HG02852 (cell line): ENCODE measurements at regions not wholly inside any gene's neighbourhood (a gene's known extent, or its start where the extent isn't known, plus 50 kb on each side); places are given as distances from the start of the nearest gene placed in this dataset.

Experiments used
- ATAC-seq: cut with Tn5 transposase; IDR thresholded peaks from one replicate; pipeline ENCODE4 v1.9.1; 2021; ENCODE audit warnings: mild to moderate bottlenecking, moderate library complexity; ENCODE audit not compliant: unreplicated experiment

- ATAC-seq = no peak
Observed at GRCh38 chr6:169937389-169938261, 186.2 kb downstream of the ERMARD start.

DNA sequence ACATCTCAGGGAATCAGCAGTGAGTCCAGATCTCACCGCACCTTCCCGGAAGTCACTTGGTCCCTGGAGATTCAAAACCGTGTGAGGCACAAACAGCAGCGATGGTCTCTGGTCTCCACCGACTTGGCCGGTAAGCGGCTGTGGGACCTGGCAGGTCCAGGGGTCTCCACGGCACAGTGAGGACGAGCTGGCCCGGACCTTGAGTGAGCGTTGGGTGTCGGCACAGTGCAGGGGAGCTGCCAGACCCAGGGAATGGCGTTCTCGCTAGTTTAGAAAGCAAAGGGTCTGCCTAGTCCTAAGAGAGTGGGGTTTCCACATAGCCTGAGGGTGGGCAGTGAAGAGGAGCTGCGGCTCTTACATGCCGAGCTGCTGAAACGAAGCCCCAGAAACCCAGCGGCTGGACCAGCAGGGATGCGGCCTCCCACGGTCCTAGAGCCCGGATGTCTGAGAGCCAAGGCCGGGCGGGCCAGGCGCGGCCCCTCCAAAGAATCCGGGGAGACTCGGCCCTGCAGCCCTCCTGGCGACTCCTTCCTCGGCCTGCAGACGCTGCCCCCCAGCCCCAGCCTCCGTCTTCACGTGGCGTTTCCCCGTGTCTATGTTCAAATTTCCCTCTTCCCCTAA, 185.0 kb downstream of the ERMARD start:
- no peak for ATAC-seq

DNA sequence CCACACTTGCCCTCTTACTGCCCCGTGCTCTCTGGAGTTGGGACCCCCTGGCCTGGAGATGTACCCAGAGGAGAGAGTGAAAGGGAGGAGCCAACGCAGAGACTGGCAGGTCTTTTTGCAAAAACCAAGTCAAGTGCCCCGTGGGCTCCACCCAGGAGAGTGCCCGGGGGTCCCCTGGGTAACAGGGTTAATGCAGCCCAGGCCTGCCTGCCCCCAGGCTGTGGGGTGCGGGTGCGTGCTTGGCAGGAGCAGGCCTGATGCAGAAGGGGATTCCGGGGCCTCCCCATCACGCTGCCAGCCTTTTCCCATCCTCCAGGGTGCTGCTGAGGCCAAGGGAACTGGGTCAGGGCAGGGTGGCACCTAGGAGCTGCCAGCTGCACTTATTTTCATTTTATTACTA, 184.4 kb downstream of the ERMARD start:
- no peak for ATAC-seq

- no peak for ATAC-seq
Observed at GRCh38 chr6:169935348-169935718, 183.9 kb downstream of the ERMARD start.

DNA sequence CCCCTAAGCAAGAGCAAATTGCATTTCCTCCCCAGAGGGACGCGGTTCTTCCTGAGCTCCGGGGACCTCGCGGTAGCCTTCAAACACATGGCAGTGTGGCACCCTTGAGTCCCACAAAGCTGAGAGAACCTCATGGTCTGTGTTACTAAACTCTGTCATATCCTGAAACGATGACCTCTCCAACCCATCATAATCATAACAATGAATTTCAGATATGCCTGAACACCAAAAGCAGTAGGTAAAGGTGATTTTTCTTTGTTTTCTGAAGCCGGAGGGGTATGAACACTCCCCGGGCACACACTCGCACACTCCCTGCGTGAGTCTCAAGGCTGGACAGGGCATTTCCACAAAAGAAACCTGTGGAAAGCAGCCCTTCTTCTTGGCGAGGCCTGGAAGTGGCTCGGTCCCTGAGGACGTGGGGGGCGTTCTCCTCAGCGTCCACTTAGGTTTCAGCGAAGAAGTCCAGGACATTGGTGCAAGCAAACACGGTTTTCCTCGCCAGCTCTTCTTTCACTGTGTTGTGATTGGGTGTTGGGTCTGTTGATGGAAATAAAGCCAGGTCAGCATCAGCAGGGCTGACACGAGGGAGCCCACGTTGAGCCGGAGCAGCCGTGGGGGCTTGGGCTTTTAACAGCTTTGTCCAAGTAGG, 183.4 kb downstream of the ERMARD start:
- no peak for ATAC-seq

DNA sequence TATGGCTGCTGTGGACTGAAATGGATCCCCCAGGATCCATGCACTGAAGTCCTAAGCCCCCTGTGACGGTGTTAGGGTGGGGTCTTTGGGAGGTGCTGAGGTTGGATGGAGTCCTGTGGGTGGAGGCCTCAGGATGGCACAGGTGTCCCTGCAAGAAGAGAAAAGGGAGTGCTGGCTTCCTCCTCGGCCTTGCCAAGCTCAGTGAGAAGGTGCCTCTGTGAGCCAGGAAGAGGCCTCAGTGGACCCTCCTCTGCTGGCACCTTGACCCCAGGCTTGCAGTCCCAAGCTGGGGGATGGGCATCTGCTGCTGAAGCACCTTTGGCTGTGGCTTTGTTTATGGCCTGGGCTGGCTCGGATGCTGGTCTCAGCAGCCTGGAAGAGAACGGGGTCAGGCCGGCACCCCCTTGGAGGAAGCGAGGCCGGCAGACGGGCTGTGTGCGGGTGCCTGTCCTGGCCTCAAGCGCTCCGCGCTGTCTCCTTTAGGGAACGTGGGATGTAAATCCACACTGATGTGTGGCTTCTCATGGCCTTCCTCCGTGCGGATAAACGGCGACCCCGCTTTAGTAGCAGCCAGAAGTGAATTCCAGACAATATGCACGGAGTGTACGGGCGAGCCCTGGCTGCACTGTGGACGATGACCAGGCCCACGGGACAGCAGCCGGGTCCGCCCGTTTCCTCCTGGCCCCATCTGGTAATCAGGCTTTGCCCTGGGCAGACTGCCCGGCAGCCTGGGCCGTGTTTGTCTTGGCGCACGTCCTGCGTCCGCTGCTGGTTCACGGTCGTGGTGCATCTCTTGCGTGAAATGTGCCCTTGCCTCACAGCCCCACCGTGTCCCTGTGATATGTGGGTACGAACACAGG, 182.6 kb downstream of the ERMARD start:
- no peak for ATAC-seq

DNA sequence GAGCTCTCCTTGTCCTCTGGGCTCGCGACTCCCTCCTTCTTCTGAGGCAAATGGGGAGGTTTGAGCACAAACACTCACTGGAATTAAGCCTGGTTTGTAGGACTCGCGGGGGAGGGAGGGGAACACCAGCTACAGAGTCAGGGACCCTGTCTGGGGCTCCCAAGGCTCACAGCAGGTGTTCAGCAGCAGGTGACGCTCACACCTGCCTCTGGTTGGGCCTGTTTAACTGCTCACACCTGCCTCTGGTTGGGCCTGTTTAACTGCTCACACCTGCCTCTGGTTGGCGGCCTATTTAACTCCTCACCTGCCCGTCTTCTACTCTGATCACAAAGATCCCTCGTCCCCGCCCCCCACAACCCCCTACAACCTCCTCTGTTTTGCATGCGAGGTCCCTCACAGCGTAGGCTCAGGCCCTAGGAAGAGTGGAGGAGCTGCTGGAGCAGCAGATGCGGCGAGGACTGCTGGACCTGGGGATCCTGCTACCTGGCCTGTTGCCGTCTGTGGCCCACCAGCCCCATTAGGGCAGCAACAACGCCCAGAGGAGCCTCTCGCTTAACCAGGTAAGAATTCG, 181.9 kb downstream of the ERMARD start:
- ATAC-seq = no peak

DNA sequence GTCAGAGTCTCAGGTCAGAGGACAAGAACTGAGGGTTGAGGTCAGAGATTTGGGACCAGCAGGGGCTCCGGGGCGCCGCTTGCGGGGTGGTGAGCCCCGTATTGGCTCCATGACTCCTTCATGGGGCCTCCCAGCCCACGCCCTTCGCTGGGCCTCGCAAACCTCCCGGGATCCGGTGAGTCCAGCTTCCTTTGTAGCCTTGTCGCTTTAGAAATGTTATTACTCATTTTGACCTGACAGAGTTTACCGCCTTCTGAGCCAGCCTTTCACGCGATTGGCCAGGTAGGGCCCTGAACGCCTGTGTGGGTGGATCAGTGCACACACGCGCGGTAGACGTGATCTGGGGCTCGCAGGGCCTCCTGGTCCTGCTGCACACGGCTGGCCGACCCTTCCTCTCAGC, 181.1 kb downstream of the ERMARD start:
- ATAC-seq = no peak

- ATAC-seq = no peak
Observed at GRCh38 chr6:169931261-169931660, 179.8 kb downstream of the ERMARD start.

DNA sequence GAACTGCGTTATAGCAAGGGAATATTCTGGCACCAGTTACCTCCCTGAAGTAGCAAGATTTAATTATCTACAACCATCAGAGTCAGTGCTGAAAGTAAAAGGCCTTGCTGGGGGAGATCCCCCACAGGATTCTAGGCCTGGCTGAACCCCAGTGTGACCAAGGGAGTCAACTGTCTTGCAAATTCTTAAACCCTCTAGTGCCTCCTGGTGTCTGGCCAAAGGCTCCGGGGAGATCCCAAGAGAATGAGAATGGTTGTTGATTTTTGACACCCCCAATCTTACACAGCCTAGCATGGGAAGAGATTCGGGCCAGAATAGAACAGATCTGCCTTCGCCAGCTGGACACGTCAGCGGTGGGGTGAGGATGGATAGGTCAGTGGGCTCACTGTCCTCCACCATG, 179.4 kb downstream of the ERMARD start:
- ATAC-seq = no peak

- no peak for ATAC-seq
Observed at GRCh38 chr6:169927711-169928110, 176.3 kb downstream of the ERMARD start.

- no peak for ATAC-seq
Observed at GRCh38 chr6:169926617-169927417, 175.4 kb downstream of the ERMARD start.

DNA sequence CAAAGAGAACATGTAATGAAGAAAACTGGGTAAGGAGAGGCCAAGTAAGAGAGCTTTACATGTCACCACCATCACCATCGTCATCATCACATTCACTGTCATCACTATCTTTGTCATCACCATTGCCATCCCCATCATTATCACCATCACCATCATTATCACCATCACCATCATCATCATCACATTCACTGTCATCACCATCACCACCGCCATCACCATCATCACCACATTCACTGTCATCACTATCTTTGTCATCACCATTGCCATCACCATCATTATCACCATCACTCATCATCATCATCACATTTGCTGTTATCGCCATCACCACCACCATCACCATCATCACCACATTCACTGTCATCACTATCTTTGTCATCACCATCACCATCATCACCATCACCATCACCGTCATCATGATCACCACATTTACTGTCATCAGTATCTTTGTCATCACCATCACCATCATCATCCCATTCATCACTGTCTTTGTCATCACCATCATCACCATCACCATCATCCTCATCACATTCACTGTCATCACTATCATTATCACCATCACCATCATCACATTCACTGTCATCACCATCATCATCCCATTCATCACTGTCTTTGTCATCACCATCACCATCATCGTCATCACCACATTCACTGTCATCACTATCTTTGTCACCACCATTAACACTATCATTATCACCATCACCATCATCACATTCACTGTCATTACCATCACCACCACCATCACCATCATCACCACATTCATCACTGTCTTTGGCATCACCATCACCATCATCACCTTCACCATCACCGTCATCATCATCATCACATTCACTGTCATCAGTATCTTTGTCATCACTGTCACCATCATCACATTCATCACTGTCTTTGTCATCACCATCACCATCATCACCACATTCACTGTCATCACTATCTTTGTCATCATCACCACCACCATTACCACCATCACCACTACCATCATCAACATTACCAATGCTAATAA, 172.3 kb downstream of the ERMARD start:
- ATAC-seq = no peak

DNA sequence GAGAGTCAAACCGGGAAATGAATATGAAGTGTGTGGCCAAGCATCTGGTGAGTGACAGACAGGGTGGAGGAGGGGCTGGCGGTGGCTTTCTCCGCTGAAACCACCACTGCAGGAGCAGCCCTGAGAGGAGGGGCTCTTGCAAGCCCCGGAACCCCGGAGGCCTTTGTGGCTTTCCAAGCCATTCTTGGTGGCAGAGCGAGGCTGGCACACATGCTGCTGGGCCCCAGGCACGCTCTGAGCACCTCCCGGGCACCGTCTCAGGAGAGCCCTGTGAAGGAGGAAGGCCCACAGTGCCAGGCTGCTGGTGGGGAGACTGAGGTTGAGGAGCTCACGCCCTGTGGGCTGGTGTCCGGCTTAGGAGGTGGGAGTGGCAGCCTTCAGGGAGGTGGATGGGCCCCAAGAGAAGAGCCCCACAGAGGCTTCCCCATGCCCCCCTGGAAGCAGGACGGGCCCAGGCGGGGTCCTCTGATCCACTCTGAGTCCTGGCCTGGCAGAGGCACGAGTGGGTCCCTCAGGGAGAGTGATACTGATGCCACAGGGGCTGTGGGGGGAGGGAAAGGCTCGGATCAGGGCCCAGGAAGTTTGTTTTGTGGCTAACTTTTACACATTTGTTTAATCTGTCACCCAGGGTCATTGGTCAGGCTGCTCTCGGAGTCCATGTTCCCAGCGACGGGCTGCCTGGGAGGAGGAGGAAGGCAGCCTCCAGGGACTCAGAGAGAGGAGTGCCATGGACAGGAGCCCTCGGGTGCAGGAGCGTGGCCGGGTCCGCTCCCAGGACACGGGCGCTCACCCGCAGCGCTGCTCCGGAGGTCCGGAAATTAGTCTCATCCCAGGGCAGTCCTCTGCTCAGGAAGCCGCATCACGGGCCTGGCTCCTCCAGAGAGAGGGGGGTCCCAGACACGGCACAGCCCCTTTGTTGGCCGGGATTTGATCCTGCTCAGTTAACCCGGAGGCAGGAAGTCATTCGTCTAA, 170.7 kb downstream of the ERMARD start:
- ATAC-seq = no peak

GRCh38 chr6:169921217-169921616, 169.8 kb downstream of the ERMARD start:
- ATAC-seq = no peak

DNA sequence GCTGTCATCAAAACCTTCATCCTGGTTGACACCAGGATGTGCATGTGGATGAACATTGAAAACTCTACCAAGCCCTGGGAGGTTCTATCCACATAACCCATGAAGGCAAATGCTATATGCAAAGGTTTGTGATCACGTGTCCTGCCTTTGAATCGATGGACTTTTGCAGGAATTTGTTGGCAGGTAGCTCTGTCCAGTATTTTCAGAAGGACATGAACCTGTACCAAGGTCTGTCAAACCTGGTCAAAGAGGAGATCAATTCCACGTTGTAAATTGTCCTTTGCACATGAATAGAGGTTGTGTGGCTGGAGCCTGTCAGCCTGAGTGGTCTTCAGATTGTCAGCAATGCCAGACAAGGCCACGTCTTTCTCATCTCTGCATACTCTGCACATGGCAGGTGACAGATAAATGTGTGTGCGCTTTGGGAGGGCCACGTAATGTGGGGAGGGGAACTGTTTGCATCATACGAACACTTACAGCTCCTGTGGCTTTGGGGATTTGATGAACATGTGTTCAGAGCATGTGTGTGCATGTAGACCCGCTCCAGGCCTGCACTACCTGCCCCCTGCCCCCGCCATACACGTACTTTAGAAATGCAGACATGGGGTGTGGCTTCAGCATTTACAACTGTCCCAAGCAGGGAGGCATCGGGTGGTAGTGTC, 169.1 kb downstream of the ERMARD start:
- ATAC-seq = no peak

DNA sequence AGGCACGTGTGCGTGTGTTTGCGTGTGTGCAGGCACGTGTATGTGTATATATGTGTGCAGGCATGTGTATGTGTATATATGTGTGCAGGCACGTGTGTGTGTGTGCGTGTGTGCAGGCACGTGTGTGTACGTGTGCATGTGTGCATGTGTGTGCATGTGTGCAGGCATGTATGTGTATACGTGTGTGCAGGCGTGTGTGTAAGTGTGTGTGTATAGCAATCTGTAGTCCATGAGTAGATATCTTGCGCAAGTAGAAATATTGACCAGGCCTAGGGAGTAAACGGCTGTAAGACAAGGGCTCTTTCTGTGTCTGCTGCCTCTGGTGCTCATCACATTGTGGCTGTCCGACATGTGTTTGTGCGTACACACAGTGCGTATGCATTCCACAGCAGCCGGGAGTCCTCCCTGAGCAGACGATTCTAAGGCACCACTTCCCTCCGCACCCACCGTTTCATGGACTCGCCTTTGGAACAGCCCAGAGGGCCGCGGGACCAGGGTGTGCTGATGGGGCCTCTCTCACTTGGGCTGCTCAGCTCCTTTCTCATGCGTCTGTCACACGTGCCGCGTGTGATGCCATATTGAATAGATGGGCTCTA, 167.6 kb downstream of the ERMARD start:
- no peak for ATAC-seq
